Dedifferentiated amniotic fluid mesenchymal stem cell (primary cell): ENCODE measurements at regions not wholly inside any gene's neighbourhood (a gene's known extent, or its start where the extent isn't known, plus 50 kb on each side); places are given as distances from the start of the nearest gene placed in this dataset.

ENCODE experiments used
- DNase-seq: peaks from one replicate; pipeline ENCODE4 v3.0.0-alpha.2; 2016; ENCODE audit errors: extremely low spot score

DNA sequence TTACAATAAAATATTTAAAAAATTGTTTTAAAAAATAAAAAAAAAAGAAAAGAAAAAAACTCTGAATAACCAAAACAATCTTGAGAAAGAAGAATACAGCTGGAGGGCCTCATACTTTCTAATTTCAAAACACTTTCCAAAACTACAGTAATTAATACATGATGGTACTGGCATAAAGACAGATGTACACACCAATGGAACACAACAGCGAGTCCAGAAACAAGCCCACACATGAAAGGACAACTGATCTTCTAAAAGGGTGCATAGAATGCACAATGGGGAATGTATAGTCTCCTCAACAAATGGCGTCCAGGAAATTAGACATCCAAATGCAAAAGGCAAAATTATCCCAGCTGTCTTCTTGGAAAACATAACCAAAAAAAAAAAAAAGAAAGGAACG lies 99.6 kb downstream of the LURAP1L start:
- DNase-seq, result no peak

DNA sequence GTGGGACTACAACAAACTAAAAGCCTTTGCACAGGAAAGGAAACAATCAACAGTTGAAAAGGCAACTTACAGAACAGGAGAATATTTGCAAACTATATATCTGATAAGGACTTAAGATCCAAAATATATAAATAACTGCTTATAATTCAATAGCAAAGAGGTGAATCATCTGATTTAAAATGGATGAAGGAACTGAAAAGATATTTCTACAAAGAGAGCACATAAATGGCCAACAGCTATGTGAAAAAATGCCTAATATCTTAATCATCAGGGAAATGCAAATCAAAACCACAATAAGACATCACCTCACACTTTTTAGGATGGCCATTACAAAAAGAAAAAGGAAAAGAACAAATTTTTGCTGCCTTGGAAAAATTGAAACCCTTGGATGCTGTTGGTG lies 100.4 kb downstream of the LURAP1L start:
- DNase-seq, result no peak

DNA sequence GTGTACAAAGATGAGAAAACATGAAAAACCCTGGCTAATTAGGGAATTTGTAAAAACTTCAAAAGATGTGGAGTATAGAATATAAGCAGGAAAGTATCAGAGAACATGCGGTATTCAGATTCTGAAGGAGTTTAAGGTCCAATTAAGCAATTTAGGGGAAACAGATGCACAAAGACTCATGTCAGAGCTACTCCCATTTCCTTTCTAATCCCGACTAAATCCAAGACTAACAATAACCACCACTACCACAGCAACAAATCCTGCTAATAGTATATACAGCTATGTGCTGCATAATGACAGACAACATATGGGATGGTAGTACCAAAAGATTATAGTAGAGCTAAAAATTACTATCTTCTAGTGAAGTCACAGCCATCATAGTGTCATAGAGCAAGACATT lies 102.1 kb downstream of the LURAP1L start:
- no peak for DNase-seq

DNA sequence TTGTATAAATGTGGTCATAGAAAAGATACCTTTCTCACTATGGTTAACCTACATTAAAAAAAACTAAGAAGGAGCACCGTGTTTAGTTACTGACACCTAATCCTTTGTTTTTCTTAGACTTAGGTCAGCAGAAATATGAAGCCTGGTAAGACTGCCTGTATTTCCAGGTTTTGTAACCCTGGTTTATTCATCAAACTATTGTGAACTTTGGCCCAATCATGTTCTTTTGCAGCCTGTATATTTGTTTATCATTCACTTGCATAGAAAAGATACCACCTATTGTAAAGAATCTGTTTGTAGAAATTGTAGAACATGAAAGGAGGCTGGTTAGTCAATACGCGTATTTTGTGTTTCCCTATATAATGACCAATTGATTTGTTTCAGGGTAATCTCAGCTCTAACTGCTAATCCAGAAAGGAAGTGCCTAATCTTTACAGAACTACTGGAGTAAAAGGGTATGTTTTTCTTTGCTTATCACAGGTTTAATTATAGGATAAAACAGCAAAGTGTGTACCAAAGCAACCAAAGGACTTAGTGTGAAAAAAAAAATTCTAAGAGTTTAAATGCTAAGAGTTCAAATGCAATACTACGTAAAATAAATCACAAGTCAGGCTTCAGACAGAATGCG lies 103.6 kb downstream of the LURAP1L start:
- DNase-seq, result no peak

DNA sequence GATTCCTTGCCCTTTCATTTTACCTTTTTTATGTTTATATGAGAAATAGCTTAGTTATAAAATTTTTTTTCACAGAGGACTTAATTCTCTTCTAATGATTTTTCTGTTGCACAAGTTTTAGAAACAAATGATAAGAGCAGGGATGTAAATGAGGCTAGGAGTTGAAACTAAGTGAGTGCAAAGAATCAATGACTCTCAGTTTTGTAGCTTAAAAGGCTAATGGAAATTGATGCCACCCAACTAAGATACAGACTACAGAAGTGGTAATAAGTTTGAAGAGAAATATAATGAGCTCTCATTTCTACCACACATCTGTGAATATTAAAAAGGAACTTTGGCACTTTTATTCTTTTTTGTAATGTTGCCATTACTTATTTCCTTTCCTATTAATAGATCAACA lies 105.1 kb downstream of the LURAP1L start:
- no peak for DNase-seq

DNA sequence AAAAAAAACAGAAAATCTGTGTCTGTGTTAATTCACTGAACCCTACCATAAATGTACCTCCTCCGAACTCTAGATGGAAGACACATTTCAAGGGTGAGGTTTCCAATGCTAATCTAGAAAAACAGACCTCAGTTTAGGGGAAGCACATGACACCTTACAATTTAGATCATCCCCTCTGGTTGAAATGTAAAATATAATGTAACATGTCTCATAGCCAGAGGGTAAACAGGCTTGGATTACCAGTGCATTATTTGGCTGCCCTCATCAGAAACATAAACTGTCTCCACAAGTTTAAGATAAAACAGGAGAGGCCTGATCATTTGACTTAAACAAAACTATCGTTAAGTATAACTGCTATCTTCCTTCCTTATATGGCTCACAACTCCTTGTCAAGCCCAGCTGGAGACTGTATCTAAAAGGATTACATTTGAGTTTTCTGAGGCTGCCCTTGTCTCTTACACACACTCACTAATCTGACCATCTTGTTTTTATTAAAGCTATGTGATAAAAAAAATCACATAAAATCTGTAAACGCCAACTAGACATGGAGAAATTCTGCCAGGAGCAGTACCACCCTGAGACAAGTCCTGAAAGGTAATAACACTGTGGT lies 105.7 kb downstream of the LURAP1L start:
- DNase-seq, result peak; percentile 28

DNA sequence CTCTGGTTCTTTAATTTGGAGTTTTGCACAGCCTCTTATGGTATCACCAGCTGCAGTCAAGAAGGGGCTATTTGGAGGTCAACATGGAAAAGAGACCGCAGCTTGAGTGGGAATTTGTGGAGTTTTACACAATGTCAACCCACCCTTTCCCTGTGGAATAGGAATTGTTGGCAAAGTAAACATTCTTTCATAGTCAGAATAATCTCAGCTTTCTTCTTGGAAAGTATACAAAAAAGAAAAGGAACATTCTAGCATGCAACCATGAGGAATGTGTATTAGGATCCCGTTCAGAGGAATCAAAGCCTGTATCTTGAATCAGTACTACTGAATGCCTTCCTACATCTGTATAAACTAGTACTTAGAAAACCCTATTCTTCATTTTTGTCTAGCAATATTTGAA lies 107.6 kb downstream of the LURAP1L start:
- peak; percentile 77 for DNase-seq

DNA sequence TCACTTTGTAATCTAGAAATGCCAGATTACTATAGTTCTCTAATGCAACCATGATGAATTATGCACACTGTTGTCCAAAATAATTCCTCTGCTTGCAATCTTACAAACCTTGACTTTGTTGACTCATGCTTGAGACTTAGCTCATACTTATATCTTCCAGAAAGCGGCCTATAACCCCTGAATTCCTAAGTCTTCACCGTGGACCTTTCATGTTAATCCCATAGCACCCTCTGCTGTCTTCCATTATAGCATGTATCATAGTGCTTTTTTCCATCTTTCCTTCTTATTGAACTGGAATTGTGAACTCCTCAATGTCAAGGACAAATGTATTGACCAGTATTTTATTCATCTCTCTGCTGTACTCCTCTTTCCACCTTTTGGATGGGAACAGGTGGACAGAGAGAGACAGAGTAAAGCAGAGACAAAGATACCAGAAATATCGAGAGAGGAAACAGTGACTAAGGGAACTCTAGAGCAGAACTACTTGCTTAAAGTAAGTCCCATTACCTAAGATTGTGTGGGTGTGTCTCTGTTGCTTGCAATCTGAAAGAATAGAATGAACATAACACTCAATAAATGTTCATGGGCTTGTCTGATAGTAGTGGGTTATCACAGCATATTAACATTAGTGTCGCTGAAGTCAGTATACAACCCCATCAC lies 110.0 kb downstream of the LURAP1L start:
- DNase-seq, result no peak

DNA sequence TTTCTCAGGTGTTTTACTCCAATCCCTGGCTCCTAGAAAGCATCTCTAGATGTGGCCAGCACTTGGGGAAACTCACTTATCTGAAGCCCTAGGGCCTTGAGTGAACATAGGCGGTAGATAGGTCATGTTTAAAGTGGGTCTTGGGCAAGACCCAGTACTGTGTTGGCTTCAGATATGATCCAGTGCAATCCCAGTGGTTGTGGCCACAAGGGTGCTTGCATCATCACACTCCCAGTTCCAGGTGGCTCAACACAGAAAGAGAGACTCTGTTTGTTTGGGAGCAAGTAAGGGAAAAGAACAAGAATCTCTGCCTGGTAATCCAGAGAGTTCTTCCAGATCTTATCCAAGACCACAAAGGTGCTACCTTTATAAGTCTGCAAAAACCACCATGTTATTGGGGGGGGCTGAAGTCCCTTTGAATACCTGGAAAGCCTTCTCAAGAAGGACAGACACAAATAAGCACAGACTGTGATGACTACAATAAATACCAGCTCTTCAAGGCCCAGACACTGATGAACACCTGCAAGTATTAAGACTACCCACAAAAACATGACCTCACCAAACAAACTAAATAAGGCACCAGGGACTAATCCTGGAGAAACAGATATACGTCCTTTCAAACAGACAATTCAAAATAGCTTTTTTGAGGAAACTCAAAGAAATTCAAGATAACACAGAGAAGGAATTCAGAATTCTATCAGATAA lies 114.7 kb downstream of the LURAP1L start:
- DNase-seq, result no peak

DNA sequence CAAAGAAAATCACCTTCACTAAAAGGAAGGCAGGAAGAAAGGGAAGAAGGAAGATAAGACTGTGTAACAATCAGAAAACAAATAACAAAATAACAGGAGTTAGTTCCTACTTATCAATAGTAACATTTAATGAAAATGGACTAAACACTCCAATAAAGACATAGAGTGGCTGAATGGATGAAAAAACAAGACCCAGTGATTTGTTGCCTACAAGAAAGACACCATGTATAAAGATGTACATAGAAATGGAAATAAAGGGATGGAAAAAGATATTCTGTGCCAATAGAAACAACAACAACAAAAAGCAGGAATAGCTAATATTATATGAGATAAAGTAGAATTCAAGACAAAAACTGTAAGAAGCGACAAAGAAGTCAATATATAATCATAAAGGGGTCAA lies 116.8 kb downstream of the LURAP1L start:
- no peak for DNase-seq

DNA sequence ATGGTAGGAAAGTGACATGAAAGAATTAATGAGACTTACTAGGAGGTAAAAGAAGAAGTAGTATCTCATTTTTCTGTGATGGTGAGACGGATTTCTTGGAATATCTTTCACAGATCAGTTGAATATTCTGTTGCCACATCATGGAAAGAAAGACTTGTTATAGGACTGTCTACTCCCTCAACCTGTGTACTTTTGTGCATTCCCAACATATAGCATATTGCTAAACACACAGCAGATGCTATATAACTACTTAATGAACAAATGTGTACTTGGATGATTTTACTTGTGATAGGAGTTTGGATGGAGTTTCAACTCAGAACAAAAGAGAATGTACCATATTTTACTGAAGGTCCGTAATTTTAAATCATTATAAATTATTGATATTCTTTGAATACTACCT lies 128.5 kb downstream of the LURAP1L start:
- no peak for DNase-seq

DNA sequence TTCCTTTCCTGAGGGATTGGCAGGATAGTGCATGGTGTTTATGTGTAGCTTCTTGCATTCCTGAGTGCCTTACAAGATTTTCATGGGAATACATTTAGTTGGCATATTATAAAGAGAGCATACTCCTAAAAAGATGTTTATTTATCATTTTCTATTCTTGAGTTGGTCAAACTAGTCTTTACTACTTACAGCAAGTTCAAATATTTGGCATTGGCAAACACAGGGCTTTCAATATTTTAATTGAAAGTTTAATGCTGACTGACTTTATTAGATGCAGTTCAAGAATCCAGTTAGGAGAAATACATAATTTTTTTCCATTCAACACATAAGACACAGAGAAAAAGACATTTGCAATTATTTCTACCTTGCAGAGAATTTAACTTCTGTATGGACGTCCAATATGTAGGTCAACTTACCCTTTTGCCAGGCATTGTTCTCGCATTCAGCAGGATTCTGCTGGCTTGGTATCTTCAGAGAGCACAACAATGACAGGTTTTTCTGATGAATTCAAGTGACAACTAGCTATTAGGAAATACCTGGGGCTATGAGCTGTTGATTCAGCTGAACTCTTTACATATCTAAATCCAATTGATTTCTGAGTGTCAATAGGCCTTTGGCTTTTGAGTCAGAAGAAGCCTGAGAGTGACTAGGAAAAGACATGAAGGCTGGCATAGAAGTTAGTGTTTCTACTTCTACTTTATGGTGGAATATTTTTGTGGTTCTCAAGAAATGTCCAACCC lies 129.6 kb downstream of the LURAP1L start:
- DNase-seq, result no peak

DNA sequence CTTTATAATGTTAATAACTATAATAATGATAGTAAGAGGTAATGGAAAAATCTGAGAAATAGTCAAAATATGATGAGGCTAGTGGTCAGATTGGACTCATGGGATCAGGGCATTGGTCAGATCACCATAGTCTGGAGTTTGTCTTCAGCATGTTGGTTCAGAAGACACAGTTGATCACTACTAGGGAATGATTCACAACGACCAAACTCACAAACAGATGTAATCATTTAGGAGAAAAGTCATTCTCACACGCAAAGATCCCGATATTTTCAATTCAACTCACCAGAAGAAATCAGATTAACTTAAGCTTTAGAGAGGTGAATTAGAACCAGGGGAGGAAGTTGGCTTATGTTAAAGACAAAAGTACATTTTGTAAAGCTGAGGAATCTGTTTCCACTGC lies 131.8 kb downstream of the LURAP1L start:
- no peak for DNase-seq

DNA sequence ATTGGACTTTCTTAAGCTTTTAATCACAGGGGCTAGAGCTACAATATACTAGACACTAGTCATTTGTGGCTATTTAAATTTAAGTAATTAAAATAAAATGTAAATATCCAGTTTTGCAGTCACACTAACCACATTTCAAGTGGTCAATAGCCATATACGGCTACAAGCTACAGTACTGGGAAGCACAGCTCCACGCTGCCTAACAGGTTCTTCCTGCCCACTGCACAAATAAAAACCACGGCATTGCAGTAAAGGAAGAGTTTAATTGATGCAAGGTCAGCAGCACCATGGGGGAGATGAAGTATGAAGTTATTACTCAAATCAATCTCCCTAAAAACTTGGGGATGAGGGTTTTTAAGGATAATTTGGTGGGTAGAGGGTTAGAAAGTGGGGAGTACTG lies 134.1 kb downstream of the LURAP1L start:
- no peak for DNase-seq

DNA sequence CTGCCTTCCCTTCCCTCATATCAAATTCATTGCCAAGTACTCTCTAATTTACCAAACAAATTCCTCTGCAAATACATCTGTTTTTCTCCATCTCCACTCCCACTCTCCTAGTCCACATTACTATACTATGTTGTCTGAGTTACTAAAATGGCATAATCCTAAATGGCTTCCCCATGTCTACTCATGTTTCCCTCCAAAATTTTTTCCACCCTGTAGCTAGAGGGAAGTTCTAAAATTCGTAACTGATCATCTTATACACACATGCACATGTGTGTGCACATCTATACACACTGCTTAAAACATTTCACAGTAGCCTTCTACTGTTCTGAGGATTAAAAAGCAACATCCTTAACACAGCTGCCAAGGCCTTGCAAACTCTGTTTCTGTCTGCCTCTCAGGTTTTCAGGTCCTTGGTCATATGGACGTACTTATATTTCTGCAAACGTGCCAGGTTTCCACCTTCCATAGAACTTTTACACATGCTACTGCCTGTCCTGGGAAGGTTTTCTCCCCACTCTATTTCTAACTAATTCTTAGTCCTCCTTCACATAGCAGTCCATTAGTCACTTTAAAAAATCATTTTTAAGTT lies 140.6 kb downstream of the LURAP1L start:
- no peak for DNase-seq

DNA sequence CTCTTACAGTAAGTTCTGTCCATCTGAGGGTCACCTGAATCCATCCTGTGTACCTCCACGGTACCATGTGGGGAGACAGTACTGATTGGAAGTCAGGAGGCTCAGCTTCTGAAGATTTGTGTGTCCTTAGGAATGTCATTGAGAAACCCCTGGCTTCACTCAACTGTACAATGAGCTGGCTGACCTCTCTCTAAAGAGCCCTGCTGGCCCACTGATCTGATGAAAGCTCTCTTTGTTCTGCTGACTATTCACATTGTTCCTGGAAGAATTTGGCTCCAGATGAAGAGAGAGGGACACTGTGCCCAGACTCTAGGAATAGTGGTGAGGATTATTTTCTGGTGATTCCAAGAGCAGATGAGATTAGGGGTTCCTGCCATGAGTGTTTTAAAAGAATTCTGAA lies 141.2 kb downstream of the LURAP1L start:
- no peak for DNase-seq

DNA sequence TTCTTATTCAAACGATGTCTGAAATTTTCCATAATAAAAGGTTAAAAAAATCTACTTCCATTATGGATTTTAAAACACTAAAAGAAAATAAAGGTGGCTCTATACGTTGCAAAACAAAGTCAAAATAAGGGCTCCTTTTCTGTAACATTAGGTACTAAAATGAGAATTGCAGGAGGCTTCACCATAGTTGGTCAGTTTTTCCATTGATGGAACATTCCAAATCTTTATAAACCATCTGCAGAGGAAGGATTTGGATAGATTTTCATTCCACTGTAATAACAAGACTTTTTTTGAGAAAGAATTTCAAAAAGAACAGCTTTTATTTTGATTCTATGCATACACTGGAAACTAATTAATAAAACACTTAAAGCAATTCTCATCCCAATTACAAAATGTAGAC lies 145.6 kb downstream of the LURAP1L start:
- DNase-seq, result no peak

DNA sequence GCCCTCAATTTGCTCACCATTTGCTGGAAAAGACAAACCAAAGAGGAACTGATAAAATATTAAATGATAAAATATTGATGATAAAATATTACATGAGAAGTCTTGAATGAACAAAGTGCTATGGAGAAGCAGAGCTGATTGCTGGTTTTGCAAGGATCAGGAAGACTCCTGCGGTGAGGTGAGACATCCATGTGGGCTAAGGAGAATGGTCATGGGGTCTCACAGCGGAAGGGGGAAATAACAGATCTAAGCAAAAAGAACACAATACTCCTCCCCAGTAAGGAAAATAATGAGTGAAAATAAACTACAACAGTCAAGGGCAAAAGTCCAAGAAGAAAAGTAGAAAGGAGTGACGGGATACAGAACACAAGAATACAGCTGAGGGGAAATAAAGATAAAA lies 146.8 kb downstream of the LURAP1L start:
- no peak for DNase-seq

DNA sequence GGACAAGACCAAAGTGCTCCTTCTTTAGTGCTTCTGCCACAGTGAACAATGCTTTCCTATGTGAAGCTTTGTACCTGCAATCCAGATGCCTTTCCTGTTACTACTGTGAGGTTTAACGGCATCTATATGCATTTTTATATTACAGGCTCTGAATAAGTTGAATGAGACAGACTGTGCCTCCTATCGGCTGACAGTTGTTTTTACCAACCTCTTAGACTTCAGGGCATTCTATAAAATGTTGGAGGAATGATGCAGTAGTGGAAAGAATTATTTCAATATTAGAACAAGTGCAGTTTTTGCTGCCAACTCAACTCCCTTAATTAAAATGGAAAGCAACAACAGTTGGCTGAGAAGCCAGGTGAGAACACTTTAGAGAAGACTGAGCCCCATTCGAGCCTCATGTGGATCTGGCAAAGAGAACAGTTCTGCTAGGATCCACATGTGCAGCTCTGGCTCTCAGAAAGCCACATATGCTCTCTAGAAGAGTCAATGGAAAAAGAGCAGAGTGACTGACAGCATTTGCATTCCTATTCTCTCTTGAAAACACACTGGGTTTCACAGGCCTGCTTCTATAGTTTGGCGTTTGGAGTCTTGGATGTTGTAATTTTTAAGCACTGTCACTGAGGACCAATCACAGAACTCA lies 147.5 kb downstream of the LURAP1L start:
- peak; percentile 37 for DNase-seq

DNA sequence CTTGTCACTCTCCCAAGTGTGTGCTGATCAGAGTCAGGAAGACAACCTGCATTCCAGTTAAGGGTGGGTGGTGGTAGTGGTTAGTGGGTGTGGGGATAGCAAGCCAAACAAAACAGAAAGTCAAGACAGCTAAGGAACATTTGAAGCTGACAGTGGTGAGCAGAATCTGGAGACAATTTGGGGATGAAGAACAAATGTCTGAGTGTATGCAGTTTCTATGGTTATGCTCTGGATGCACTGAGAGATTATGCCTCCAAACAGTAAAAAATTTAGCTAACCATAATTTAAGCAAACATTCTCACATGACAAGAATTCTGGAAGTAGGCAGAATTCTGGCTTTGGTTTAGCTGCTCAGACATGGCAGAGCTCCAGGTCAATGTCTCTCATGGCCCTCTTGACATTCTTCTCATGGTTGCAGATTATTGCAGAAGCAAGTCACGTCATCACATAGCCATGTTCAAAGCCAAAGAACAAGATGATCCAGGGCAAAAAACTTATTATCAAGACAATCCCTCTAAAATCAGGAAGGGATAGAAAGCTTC lies 148.7 kb downstream of the LURAP1L start:
- peak; percentile 99 for DNase-seq

DNA sequence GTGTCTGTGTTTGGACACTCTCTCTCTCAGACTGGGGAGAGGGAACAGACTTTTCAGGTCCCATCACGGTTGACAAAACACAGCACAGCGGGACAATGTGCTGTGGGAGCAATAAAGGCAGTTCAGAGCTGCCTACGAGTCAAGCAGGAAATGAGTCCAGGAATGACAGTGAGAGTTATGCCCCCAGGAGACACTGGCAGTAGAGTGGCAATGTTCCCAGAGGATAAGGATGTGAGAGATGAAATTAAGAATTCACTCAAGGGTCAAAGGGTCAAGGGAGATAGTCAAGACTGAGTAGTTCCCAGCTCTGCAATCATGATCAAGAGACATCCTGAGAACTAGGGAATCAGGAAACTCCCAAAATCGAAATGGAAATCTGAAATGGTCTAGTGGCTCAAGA lies 156.1 kb downstream of the LURAP1L start:
- DNase-seq, result no peak
